Effector CD4-positive, alpha-beta T cell (primary cell): ENCODE measurements at regions not wholly inside any gene's neighbourhood (a gene's known extent, or its start where the extent isn't known, plus 50 kb on each side); places are given as distances from the start of the nearest gene placed in this dataset.
"Not testable (repeated sequence)": the region's sequence is repeated elsewhere in the genome, so short reads cannot be mapped to it uniquely, and the experiment has no call there.

Experiments
- DNase-seq: peaks from one replicate; pipeline ENCODE4 v3.0.0-alpha.2; 2020

GRCh38 chr4:120290553-120290952 is 223.9 kb upstream of the MAD2L1 start:
- no peak for DNase-seq

GRCh38 chr4:120286813-120287212 is 220.2 kb upstream of the MAD2L1 start:
- no peak for DNase-seq

GRCh38 chr4:120281581-120281980 is 214.9 kb upstream of the MAD2L1 start:
- DNase-seq: no peak

GRCh38 chr4:120277391-120277790 is 210.7 kb upstream of the MAD2L1 start:
- no peak for DNase-seq

GRCh38 chr4:120266602-120267001 is 200.0 kb upstream of the MAD2L1 start:
- DNase-seq: no peak

GRCh38 chr4:120263618-120264017 is 197.0 kb upstream of the MAD2L1 start:
- DNase-seq: no peak

GRCh38 chr4:120261117-120261516 is 194.5 kb upstream of the MAD2L1 start:
- no peak for DNase-seq

- not testable (repeated sequence) for DNase-seq
Measured at GRCh38 chr4:120256112-120256775, 189.6 kb upstream of the MAD2L1 start.

GRCh38 chr4:120238277-120238973 is 171.8 kb upstream of the MAD2L1 start:
- no peak for DNase-seq

- no peak for DNase-seq
Measured at GRCh38 chr4:120236873-120237272, 170.2 kb upstream of the MAD2L1 start.

- no peak for DNase-seq
Measured at GRCh38 chr4:120232050-120232449, 165.4 kb upstream of the MAD2L1 start.

GRCh38 chr4:120228086-120228485 is 161.4 kb upstream of the MAD2L1 start:
- no peak for DNase-seq

GRCh38 chr4:120227554-120227953 is 160.9 kb upstream of the MAD2L1 start:
- no peak for DNase-seq

- no peak for DNase-seq
Measured at GRCh38 chr4:120225527-120225926, 158.9 kb upstream of the MAD2L1 start.

- DNase-seq: no peak
Measured at GRCh38 chr4:120218981-120219380, 152.3 kb upstream of the MAD2L1 start.

- DNase-seq: no peak
Measured at GRCh38 chr4:120215350-120215749, 148.7 kb upstream of the MAD2L1 start.

GRCh38 chr4:120211408-120212015 is 144.9 kb upstream of the MAD2L1 start:
- DNase-seq: no peak

GRCh38 chr4:120209706-120210105 is 143.1 kb upstream of the MAD2L1 start:
- no peak for DNase-seq

GRCh38 chr4:120207021-120207420 is 140.4 kb upstream of the MAD2L1 start:
- no peak for DNase-seq

GRCh38 chr4:120202222-120202621 is 135.6 kb upstream of the MAD2L1 start:
- no peak for DNase-seq

GRCh38 chr4:120200573-120201110 is 134.0 kb upstream of the MAD2L1 start:
- DNase-seq: not testable (repeated sequence)

- DNase-seq: no peak
Measured at GRCh38 chr4:120198411-120198810, 131.8 kb upstream of the MAD2L1 start.

- DNase-seq: no peak
Measured at GRCh38 chr4:120177603-120178002, 111.0 kb upstream of the MAD2L1 start.

- DNase-seq: no peak
Measured at GRCh38 chr4:120175272-120175671, 108.6 kb upstream of the MAD2L1 start.
